ENCODE measurements at regions not wholly inside any gene's neighbourhood (a gene's known extent, or its start where the extent isn't known, plus 50 kb on each side); places are given as distances from the start of the nearest gene placed in this dataset.

DNA sequence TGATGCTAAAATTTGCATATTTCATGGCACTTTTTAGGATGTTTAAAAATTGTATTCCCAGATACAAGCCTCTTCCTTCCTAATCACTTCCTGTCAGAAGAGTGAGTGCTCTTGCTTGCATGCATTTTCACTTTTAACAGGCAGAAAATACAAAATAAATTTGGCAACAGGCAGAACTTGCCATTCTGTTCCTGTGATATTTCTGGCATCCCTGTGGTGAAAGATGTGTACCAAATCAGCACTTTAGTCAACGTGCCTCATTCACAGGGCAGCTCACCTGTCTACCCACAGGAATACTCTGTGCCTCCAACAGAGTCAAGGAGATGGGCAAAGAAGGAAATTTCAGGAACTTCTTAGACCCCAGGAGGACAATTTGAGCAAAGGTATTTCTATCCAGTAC, 360.9 kb downstream of the AKAIN1 start:
- no peaks in the 10 kb centered on the region for H3K36me3 Mint-ChIP-seq
- no peak for DNase-seq (ENCODE audit: low spot score in 2 of 2, unreplicated experiment in 2 of 2)
- no peaks in the 10 kb centered on the region for H3K9me3 Mint-ChIP-seq
- no peak overlapping the region for H3K27ac Mint-ChIP-seq
- no peak overlapping the region for H3K4me3 Mint-ChIP-seq
- no peaks in the 10 kb centered on the region for H3K27me3 Mint-ChIP-seq (ENCODE audit: low read depth)
- H3K4me1 Mint-ChIP-seq: no peaks in the 10 kb centered on the region
- TF ChIP-seq, protein P1, sequence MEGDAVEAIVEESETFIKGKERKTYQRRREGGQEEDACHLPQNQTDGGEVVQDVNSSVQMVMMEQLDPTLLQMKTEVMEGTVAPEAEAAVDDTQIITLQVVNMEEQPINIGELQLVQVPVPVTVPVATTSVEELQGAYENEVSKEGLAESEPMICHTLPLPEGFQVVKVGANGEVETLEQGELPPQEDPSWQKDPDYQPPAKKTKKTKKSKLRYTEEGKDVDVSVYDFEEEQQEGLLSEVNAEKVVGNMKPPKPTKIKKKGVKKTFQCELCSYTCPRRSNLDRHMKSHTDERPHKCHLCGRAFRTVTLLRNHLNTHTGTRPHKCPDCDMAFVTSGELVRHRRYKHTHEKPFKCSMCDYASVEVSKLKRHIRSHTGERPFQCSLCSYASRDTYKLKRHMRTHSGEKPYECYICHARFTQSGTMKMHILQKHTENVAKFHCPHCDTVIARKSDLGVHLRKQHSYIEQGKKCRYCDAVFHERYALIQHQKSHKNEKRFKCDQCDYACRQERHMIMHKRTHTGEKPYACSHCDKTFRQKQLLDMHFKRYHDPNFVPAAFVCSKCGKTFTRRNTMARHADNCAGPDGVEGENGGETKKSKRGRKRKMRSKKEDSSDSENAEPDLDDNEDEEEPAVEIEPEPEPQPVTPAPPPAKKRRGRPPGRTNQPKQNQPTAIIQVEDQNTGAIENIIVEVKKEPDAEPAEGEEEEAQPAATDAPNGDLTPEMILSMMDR (IDR thresholded peaks at IDR 0.05; ENCODE audit: unreplicated experiment): no peak

DNA sequence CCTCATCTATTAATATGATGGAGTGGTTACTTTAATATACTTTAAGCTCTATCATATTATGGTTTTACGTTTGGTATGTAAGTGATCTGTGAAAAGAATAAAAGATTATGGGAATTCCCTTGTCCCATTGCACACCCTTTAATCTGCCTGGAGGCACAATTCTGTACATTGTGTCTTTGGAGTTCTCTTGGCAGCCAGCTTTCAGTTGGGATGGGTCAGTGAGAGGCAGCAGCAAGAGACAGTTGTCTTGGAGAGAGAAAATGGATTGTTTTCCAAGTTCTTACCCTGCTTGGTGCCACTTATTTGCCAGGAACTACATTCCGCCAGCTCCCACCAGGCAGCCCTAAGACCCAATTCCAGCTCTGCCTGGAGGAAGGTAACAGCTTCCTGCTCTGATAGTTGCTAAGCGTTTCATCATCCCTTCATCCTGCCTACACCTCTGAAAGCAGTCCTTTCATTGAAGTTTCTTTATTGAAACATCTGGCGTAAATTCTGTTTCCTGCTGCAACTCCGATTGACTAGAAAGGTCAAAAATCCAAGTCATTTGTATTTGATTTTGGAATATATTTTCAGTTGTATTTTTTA, 365.2 kb downstream of the AKAIN1 start:
- Mint-ChIP-seq H3K4me3 (no peak overlapping the region), H3K4me1 (no peaks in the 10 kb centered on the region), H3K27ac (no peak overlapping the region), H3K36me3 (no peaks in the 10 kb centered on the region), H3K9me3 (no peaks in the 10 kb centered on the region), H3K27me3 (ENCODE audit: low read depth) (no peaks in the 10 kb centered on the region)
- DNase-seq (ENCODE audit: low spot score in 2 of 2, unreplicated experiment in 2 of 2): no peak
- TF ChIP-seq, protein P1 (IDR thresholded peaks at IDR 0.05; ENCODE audit: unreplicated experiment): no peak

DNA sequence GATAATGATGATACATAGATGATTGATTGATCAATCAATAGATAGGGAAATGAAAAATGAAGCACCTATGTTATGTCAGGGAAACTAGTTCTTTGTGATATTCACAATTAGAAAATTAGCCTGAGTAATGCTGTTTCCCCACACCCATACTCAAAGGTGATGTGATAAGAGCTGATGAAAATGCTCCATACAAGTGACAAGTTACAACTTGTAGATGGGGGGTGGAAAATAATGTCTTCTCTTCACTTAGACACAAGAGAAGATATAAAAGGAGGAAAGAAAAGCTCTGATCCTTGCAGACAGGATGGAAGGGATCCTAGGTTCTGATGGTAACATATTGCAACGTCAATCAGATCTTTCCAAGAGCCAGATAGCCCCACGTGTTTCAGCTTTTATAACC, 365.9 kb downstream of the AKAIN1 start:
- Mint-ChIP-seq H3K27ac (no peak overlapping the region), H3K4me1 (no peaks in the 10 kb centered on the region), H3K27me3 (ENCODE audit: low read depth) (no peaks in the 10 kb centered on the region), H3K36me3 (no peaks in the 10 kb centered on the region), H3K9me3 (no peaks in the 10 kb centered on the region), H3K4me3 (no peak overlapping the region)
- no peak for DNase-seq (ENCODE audit: low spot score in 2 of 2, unreplicated experiment in 2 of 2)
- TF ChIP-seq, protein P1 (IDR thresholded peaks at IDR 0.05; ENCODE audit: unreplicated experiment): no peak

DNA sequence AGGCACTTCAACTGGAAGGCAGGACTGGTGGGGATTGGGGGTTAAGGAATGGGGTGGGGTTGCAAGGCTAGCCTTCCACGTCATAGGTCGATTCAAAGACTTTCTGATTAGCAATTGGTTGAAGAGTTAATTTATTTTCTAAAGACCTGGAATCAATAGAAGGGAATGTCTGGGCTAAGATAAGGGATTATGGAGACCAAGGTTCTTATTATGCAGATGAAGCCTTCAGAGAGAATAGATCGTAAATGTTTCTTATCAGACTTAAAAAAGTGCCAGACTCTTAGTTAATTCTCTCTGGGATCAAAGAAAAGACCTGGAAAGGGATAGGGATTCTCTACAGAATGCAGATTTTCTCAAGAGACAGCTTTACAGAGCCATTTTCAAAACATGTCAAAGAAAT, 368.0 kb upstream of the DLGAP1 start:
- Mint-ChIP-seq H3K36me3 (no peaks in the 10 kb centered on the region), H3K4me3 (no peak overlapping the region), H3K27me3 (ENCODE audit: low read depth) (no peaks in the 10 kb centered on the region), H3K4me1 (no peaks in the 10 kb centered on the region), H3K27ac (no peak overlapping the region), H3K9me3 (no peaks in the 10 kb centered on the region)
- TF ChIP-seq, protein P1 (IDR thresholded peaks at IDR 0.05; ENCODE audit: unreplicated experiment): no peak
- no peak for DNase-seq (ENCODE audit: low spot score in 2 of 2, unreplicated experiment in 2 of 2)

DNA sequence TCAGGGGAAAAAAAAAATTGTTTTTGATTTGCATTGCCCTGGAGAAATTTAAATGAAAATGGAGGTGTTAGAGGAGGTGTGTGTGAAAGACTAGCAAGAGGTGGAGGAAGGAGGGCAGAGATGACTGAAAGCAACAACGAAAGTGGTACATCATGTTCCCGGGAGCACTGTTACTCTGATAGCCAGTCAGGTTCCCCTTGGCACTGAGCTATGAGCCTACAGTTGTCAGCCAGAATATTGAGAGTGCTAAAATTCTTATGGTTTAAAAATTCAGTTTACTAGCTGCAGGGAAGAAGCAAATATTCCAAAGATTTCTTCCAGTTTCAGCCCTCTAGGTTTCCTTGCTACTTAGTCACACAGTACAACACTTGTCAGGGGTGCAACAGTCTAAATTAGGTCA, 366.7 kb upstream of the DLGAP1 start:
- Mint-ChIP-seq H3K27me3 (ENCODE audit: low read depth) (no peaks in the 10 kb centered on the region), H3K27ac (no peak overlapping the region), H3K9me3 (no peaks in the 10 kb centered on the region)

More for the DNA sequence above, 366.7 kb upstream of the DLGAP1 start:
- Mint-ChIP-seq H3K4me3 (no peak overlapping the region), H3K36me3 (no peaks in the 10 kb centered on the region), H3K4me1 (no peaks in the 10 kb centered on the region)
- TF ChIP-seq, protein P1 (IDR thresholded peaks at IDR 0.05; ENCODE audit: unreplicated experiment): no peak
- no peak for DNase-seq (ENCODE audit: low spot score in 2 of 2, unreplicated experiment in 2 of 2)
